T-cell (primary cell): ENCODE measurements at regions not wholly inside any gene's neighbourhood (a gene's known extent, or its start where the extent isn't known, plus 50 kb on each side); places are given as distances from the start of the nearest gene placed in this dataset.

ENCODE experiments used
- ATAC-seq, 4 experiments: fragments of 200-7000 bp in 3 of 4; fragments of 150-1000 bp in 1 of 4; cut with Tn5 transposase; replicated peaks in 1 of 4; 1 replicate in 3 of 4; 2 replicates in 1 of 4; pipeline ENCODE4 v1.10.0; 2021; ENCODE audit warnings: moderate library complexity in 3 of 4, mild to moderate bottlenecking in 2 of 4, moderate number of reproducible peaks in 1 of 4
- CTCF ChIA-PET, 2 donors: fragments of 300-600 bp; sonication (Branson Sonifier 250); formaldehyde crosslinking; loops; one replicate each; lab custom pipeline; 2022; ENCODE audit warnings: antibody characterized with exemption in 2 of 2; lab: Charles Lee
- POLR2A ChIA-PET, 2 donors: fragments of 300-600 bp; sonication (Branson Sonifier 250); formaldehyde crosslinking; loops; one replicate each; lab custom pipeline; 2022; ENCODE audit warnings: antibody characterized with exemption in 2 of 2; lab: Charles Lee
- DNase-seq, 35 experiments: peaks; one replicate each; pipeline versions ENCODE4 v3.0.0 to v3.0.0-alpha.2; 2013 to 2023
- H3K27ac ChIP-seq: one replicate; pipeline ENCODE4 v1.5.1; 2013; ENCODE audit warnings: low read length
- H3K27me3 ChIP-seq, 2 experiments: replicated peaks in 1 of 2; 1 replicate in 1 of 2; 2 replicates in 1 of 2; pipeline versions ENCODE4 v1.6.1 to v1.7.0; 2013; ENCODE audit warnings: low read length in 1 of 2, mixed read lengths in 1 of 2; ENCODE audit not compliant: control insufficient read depth in 2 of 2, insufficient read depth in 2 of 2; ENCODE audit errors: extremely low read depth in 1 of 2
- H3K36me3 ChIP-seq, 2 donors: 1 replicate in 1 of 2; 2 replicates in 1 of 2; pipeline versions ENCODE4 v1.6.1 to v1.7.0; 2013; ENCODE audit warnings: low read length in 1 of 2; ENCODE audit not compliant: control insufficient read depth in 2 of 2, insufficient read depth in 1 of 2; ENCODE audit errors: extremely low read depth in 1 of 2
- H3K4me1 ChIP-seq, 2 experiments: 1 replicate in 1 of 2; 2 replicates in 1 of 2; pipeline versions ENCODE4 v1.6.1 to v1.7.0; 2013; ENCODE audit warnings: low read length in 2 of 2, mixed read lengths in 1 of 2; ENCODE audit not compliant: insufficient read depth in 2 of 2, control insufficient read depth in 1 of 2; ENCODE audit errors: extremely low read depth in 1 of 2
- H3K4me3 ChIP-seq, 2 donors: 1 replicate in 1 of 2; 2 replicates in 1 of 2; pipeline versions ENCODE4 v1.5.1 to v1.7.0; 2013; ENCODE audit warnings: mild to moderate bottlenecking in 2 of 2, low read length in 1 of 2, moderate library complexity in 1 of 2; ENCODE audit not compliant: control insufficient read depth in 1 of 2; ENCODE audit errors: extremely low read depth in 1 of 2
- H3K9me3 ChIP-seq: 2 replicates; pipeline ENCODE4 v1.7.0; 2013
- H3K27ac Mint-ChIP-seq, 2 donors: one replicate each; pipeline ENCODE4 v1.8.0; 2020 to 2021; ENCODE audit warnings: mild to moderate bottlenecking in 2 of 2, mixed read lengths in 2 of 2
- H3K27me3 Mint-ChIP-seq, 2 donors: one replicate each; pipeline ENCODE4 v1.8.0; 2021 to 2022; ENCODE audit warnings: mixed read lengths in 2 of 2
- H3K36me3 Mint-ChIP-seq: one replicate; pipeline ENCODE4 v1.8.0; 2021; ENCODE audit warnings: mixed read lengths
- H3K4me1 Mint-ChIP-seq, 3 donors: one replicate each; pipeline ENCODE4 v1.8.0; 2020 to 2022; ENCODE audit warnings: mixed read lengths in 3 of 3, mild to moderate bottlenecking in 1 of 3
- H3K4me3 Mint-ChIP-seq, 3 donors: one replicate each; pipeline ENCODE4 v1.8.0; 2020 to 2022; ENCODE audit warnings: mild to moderate bottlenecking in 3 of 3, mixed read lengths in 3 of 3, moderate library complexity in 3 of 3
- H3K9me3 Mint-ChIP-seq, 3 donors: one replicate each; pipeline ENCODE4 v1.8.0; 2020 to 2022; ENCODE audit warnings: mixed read lengths in 3 of 3
- WGBS: methylation state at CpG from one replicate; pipeline ENCODE4 v1.1.5; 2013; ENCODE audit warnings: missing lambda C conversion rate; ENCODE audit not compliant: insufficient coverage; 5-methylcytosine and 5-hydroxymethylcytosine counted together

- WGBS: 61% methylated on average over 8 of the region's 9 CpGs
- Mint-ChIP-seq H3K4me1 (no peaks in the 10 kb centered on the region), H3K4me3 (no peak overlapping the region), H3K36me3 (no peaks in the 10 kb centered on the region), H3K27ac (no peak overlapping the region), H3K27me3 (peaks cover 5 to 9% of the 10 kb centered on the region in 2 donors), H3K9me3 (no peaks in the 10 kb centered on the region)
- H3K27me3 ChIP-seq: no peaks in the 10 kb centered on the region
- H3K9me3 ChIP-seq: no peaks in the 10 kb centered on the region
- ATAC-seq (no peak), DNase-seq (no peak)
- CTCF ChIA-PET: no interaction called here
- no peak overlapping the region for H3K27ac ChIP-seq
- POLR2A ChIA-PET: no interaction called here
- no peaks in the 10 kb centered on the region for H3K36me3 ChIP-seq
- H3K4me1 ChIP-seq: no peaks in the 10 kb centered on the region
- no peak overlapping the region for H3K4me3 ChIP-seq
These were observed 107.1 kb upstream of the JAG1 start for GRCh38 chr20:10780901-10781300.

- ChIA-PET POLR2A (no interaction called here), CTCF (no interaction called here)
- ATAC-seq: no peak
- Histone ChIP-seq H3K4me1 (no peaks in the 10 kb centered on the region), H3K27ac (no peak overlapping the region), H3K36me3 (no peaks in the 10 kb centered on the region), H3K9me3 (no peaks in the 10 kb centered on the region), H3K4me3 (no peak overlapping the region), H3K27me3 (no peaks in the 10 kb centered on the region)
- Mint-ChIP-seq H3K27ac (no peak overlapping the region), H3K27me3 (peaks cover 5 to 9% of the 10 kb centered on the region in 2 donors), H3K9me3 (no peaks in the 10 kb centered on the region), H3K4me1 (no peaks in the 10 kb centered on the region), H3K4me3 (no peak overlapping the region), H3K36me3 (no peaks in the 10 kb centered on the region)
- DNase-seq: no peak
- WGBS: 12% methylated on average over 3 of the region's 3 CpGs
These were observed 107.7 kb upstream of the JAG1 start for GRCh38 chr20:10781526-10781925.

- H3K27me3 ChIP-seq: no peaks in the 10 kb centered on the region
These were observed 110.1 kb upstream of the JAG1 start for GRCh38 chr20:10783707-10784553.

GRCh38 chr20:10784554-10785183 lies 110.9 kb upstream of the JAG1 start:
- no peaks in the 10 kb centered on the region for H3K36me3 ChIP-seq
- no peaks in the 10 kb centered on the region for H3K9me3 ChIP-seq
- ChIA-PET CTCF (no interaction called here), POLR2A (no interaction called here)
- H3K4me3 ChIP-seq: no peak overlapping the region
- H3K27me3 ChIP-seq: no peaks in the 10 kb centered on the region
- Mint-ChIP-seq H3K9me3 (peaks cover 0 to 3% (median 0%) of the 10 kb centered on the region in 3 donors), H3K4me1 (no peaks in the 10 kb centered on the region), H3K36me3 (no peaks in the 10 kb centered on the region), H3K4me3 (no peak overlapping the region), H3K27me3 (peaks cover 5 to 9% of the 10 kb centered on the region in 2 donors), H3K27ac (no peak overlapping the region)
- no peaks in the 10 kb centered on the region for H3K4me1 ChIP-seq
- H3K27ac ChIP-seq: no peak overlapping the region
- 100% methylated on average over 2 of the region's 6 CpGs for WGBS
- DNase-seq (no peak), ATAC-seq (no peak)

More at GRCh38 chr20:10783707-10784553, 110.1 kb upstream of the JAG1 start:
- ATAC-seq (no peak), DNase-seq (no peak)
- Mint-ChIP-seq H3K27ac (no peak overlapping the region), H3K27me3 (peaks cover 5 to 9% of the 10 kb centered on the region in 2 donors), H3K4me3 (no peak overlapping the region), H3K4me1 (no peaks in the 10 kb centered on the region), H3K9me3 (peaks cover 0 to 2% (median 0%) of the 10 kb centered on the region in 3 donors), H3K36me3 (no peaks in the 10 kb centered on the region)
- Histone ChIP-seq H3K4me3 (no peak overlapping the region), H3K27ac (no peak overlapping the region), H3K36me3 (no peaks in the 10 kb centered on the region), H3K4me1 (no peaks in the 10 kb centered on the region), H3K9me3 (no peaks in the 10 kb centered on the region)
- ChIA-PET POLR2A (no interaction called here), CTCF (no interaction called here)
- WGBS: 50% methylated on average over 1 of the region's 4 CpGs

- H3K9me3 Mint-ChIP-seq: peaks cover 0 to 3% (median 0%) of the 10 kb centered on the region in 3 donors
- H3K27me3 Mint-ChIP-seq: peaks cover 5% of the 10 kb centered on the region in 2 donors
- H3K4me1 Mint-ChIP-seq: no peaks in the 10 kb centered on the region
- WGBS: no CpG with 5 or more reads among the region's 1 CpG
- Histone ChIP-seq H3K4me3 (no peak overlapping the region), H3K27me3 (no peaks in the 10 kb centered on the region), H3K4me1 (no peaks in the 10 kb centered on the region), H3K9me3 (no peaks in the 10 kb centered on the region), H3K36me3 (no peaks in the 10 kb centered on the region), H3K27ac (no peak overlapping the region)
- DNase-seq: no peak
- no peak overlapping the region for H3K27ac Mint-ChIP-seq
- ChIA-PET POLR2A (no interaction called here), CTCF (no interaction called here)
- H3K4me3 Mint-ChIP-seq: no peak overlapping the region
- no peak for ATAC-seq
- no peaks in the 10 kb centered on the region for H3K36me3 Mint-ChIP-seq
These were observed 112.9 kb upstream of the JAG1 start for GRCh38 chr20:10786678-10787077.

- Histone ChIP-seq H3K4me3 (no peak overlapping the region), H3K27ac (no peak overlapping the region), H3K36me3 (no peaks in the 10 kb centered on the region), H3K9me3 (no peaks in the 10 kb centered on the region), H3K27me3 (no peaks in the 10 kb centered on the region), H3K4me1 (no peaks in the 10 kb centered on the region)
- POLR2A ChIA-PET: no interaction called here
- ATAC-seq: no peak
- WGBS: no CpG with 5 or more reads among the region's 2 CpGs
- Mint-ChIP-seq H3K9me3 (peaks cover 0 to 3% (median 0%) of the 10 kb centered on the region in 3 donors), H3K4me1 (peaks cover 0 to 4% (median 0%) of the 10 kb centered on the region in 3 donors), H3K4me3 (no peak overlapping the region), H3K36me3 (no peaks in the 10 kb centered on the region), H3K27ac (no peak overlapping the region), H3K27me3 (no peaks in the 10 kb centered on the region)
- CTCF ChIA-PET: no interaction called here
- DNase-seq: no peak
These were observed 114.3 kb upstream of the JAG1 start for GRCh38 chr20:10788055-10788454.
